Neural cell (in vitro differentiated cells): ENCODE measurements at regions not wholly inside any gene's neighbourhood (a gene's known extent, or its start where the extent isn't known, plus 50 kb on each side); places are given as distances from the start of the nearest gene placed in this dataset.
"Not testable (repeated sequence)": the region's sequence is repeated elsewhere in the genome, so short reads cannot be mapped to it uniquely, and the experiment has no call there.

Source experiments
- H2AFZ ChIP-seq: fragments of 200-600, 300-800 bp; sonication (generic), shearing (Covaris generic); 2 replicates; pipeline ENCODE4 v1.6.0; 2014; ENCODE audit warnings: low read depth, mild to moderate bottlenecking, antibody characterized with exemption, low read length, moderate library complexity
- H3F3A ChIP-seq: fragments of 200-600 bp; shearing (Covaris generic); 2 replicates; pipeline ENCODE4 v1.6.1; 2016; ENCODE audit warnings: mild to moderate bottlenecking, moderate library complexity, mixed read lengths, antibody characterized with exemption, low read length; ENCODE audit not compliant: insufficient read depth, poor library complexity, severe bottlenecking
- H3K27ac ChIP-seq: fragments of 200-600, 300-800 bp; sonication (generic), shearing (Covaris generic); 2 replicates; pipeline ENCODE4 v1.5.1; 2014; ENCODE audit warnings: mild to moderate bottlenecking, low read length, moderate library complexity
- H3K27me3 ChIP-seq: fragments of 300-800, 200-600 bp; sonication (generic), shearing (Covaris generic); 2 replicates; pipeline ENCODE4 v1.6.0; 2014; ENCODE audit warnings: mild to moderate bottlenecking, low read depth, low read length, moderate library complexity; ENCODE audit not compliant: insufficient read depth
- H3K36me3 ChIP-seq: fragments of 300-800, 200-600 bp; sonication (generic), shearing (Covaris generic); 2 replicates; pipeline ENCODE4 v1.5.1; 2014; ENCODE audit warnings: mild to moderate bottlenecking, antibody characterized with exemption, low read length, moderate library complexity; ENCODE audit not compliant: insufficient read depth
- H3K4me2 ChIP-seq: fragments of 300-800, 200-600 bp; sonication (generic), shearing (Covaris generic); 2 replicates; pipeline ENCODE4 v1.6.0; 2014; ENCODE audit warnings: mild to moderate bottlenecking, low read length
- H3K4me3 ChIP-seq: fragments of 300-800, 200-600 bp; sonication (generic), shearing (Covaris generic); 2 replicates; pipeline ENCODE4 v1.5.1; 2014; ENCODE audit warnings: mild to moderate bottlenecking, low read length, moderate library complexity
- H3K79me2 ChIP-seq: fragments of 200-600 bp; shearing (Covaris generic); replicated peaks from 2 replicates; pipeline ENCODE4 v1.6.0; 2014; ENCODE audit warnings: mild to moderate bottlenecking, low read length, moderate library complexity; ENCODE audit not compliant: insufficient read depth
- H3K9ac ChIP-seq: fragments of 300-800, 200-600 bp; sonication (generic), shearing (Covaris generic); 2 replicates; pipeline ENCODE4 v1.6.1; 2016; ENCODE audit warnings: mild to moderate bottlenecking, low read length, mixed read lengths
- H3K9me2 ChIP-seq: fragments of 200-600 bp; shearing (Covaris generic); 2 replicates; pipeline ENCODE4 v1.6.1; 2016; ENCODE audit warnings: mild to moderate bottlenecking, low read length, mixed read lengths; ENCODE audit not compliant: insufficient read depth
- H3K9me3 ChIP-seq: fragments of 200-600, 300-800 bp; sonication (generic), shearing (Covaris generic); 2 replicates; pipeline ENCODE4 v1.6.1; 2016; ENCODE audit warnings: mild to moderate bottlenecking, mixed run types, low read length, moderate library complexity, mixed read lengths
- H4K20me1 ChIP-seq: fragments of 200-600 bp; shearing (Covaris generic); 2 replicates; pipeline ENCODE4 v1.6.1; 2016; ENCODE audit warnings: mild to moderate bottlenecking, mixed run types; ENCODE audit not compliant: insufficient read depth
- EP300 ChIP-seq: fragments of 450-650 bp; conservative IDR thresholded peaks from 2 replicates; pipeline ENCODE4 v1.6.1; 2014; ENCODE audit warnings: antibody characterized with exemption, mild to moderate bottlenecking, moderate library complexity; ENCODE audit not compliant: poor library complexity, severe bottlenecking
- EZH2 ChIP-seq: fragments of 200-600, 300-800 bp; shearing (Covaris generic), sonication (generic); IDR thresholded peaks from 2 replicates; pipeline ENCODE4 v1.6.1; 2014; ENCODE audit warnings: antibody characterized with exemption, low read length, borderline replicate concordance, mild to moderate bottlenecking; ENCODE audit not compliant: insufficient read depth, poor library complexity, severe bottlenecking
- MXI1 ChIP-seq: fragments of 450-650 bp; conservative IDR thresholded peaks from 2 replicates; pipeline ENCODE4 v1.6.1; 2014; ENCODE audit warnings: antibody characterized with exemption, mild to moderate bottlenecking; ENCODE audit not compliant: poor library complexity, severe bottlenecking
- POLR2AphosphoS5 ChIP-seq: IDR thresholded peaks from 2 replicates; pipeline ENCODE4 v1.6.1; 2012
- RAD21 ChIP-seq: fragments of 450-650 bp; conservative IDR thresholded peaks from 2 replicates; pipeline ENCODE4 v1.6.1; 2014; ENCODE audit warnings: antibody characterized with exemption, mild to moderate bottlenecking, moderate library complexity
- SMC3 ChIP-seq: fragments of 450-650 bp; conservative IDR thresholded peaks from 2 replicates; pipeline ENCODE4 v1.6.1; 2014; ENCODE audit warnings: antibody characterized with exemption, mild to moderate bottlenecking, moderate library complexity; ENCODE audit not compliant: poor library complexity
- TAF1 ChIP-seq: IDR thresholded peaks from 2 replicates; pipeline ENCODE4 v1.6.1; 2012; ENCODE audit warnings: low read depth
- TF ChIP-seq, protein P1 (sequence below): IDR thresholded peaks from 2 replicates; pipeline ENCODE4 v1.6.1; 2012; ENCODE audit warnings: borderline replicate concordance
- TF ChIP-seq, protein P2 (sequence below): fragments of 450-650 bp; IDR thresholded peaks from 2 replicates; pipeline ENCODE4 v1.5.1; 2014; ENCODE audit warnings: antibody characterized with exemption, mild to moderate bottlenecking, moderate library complexity; ENCODE audit not compliant: poor library complexity, severe bottlenecking

DNA sequence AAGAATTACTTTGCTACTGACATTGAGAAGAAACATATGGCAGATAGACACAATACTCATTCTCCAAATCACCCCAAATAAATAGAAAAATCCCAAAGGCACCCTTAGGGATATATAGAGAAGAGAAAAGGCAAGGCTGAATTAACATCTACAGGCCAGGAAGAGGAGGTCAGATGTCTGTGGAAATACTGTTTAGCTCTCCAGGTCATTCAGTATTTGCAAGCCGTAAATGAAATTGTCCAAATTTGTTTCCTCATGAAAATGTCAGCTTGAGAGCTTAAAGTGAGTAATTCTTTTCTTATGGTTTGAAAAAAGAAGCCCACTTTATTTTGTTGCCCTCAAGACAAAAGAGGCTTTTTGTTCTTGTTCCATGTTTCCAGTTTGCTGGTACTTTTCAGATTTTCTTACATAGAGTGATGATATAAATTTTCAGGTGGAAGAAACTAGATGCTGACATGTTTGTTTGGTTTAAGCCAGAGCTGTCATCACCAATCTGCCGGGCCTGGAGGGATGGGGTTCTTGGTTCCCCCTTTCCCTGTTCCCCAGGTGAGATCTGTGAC is 189.0 kb downstream of the MAP2K4 start:
- Histone ChIP-seq H3F3A (no peaks in the 10 kb centered on the region), H3K36me3 (no peaks in the 10 kb centered on the region), H3K79me2 (no peaks in the 10 kb centered on the region), H3K4me2 (no peak overlapping the region), H2AFZ (no peak overlapping the region), H3K27ac (no peak overlapping the region), H3K9me2 (no peaks in the 10 kb centered on the region), H3K4me3 (no peak overlapping the region), H3K9me3 (no peaks in the 10 kb centered on the region), H3K9ac (no peak overlapping the region), H4K20me1 (no peaks in the 10 kb centered on the region), H3K27me3 (no peaks in the 10 kb centered on the region)
- no peak for TF ChIP-seq RAD21
- no peak for TF ChIP-seq POLR2AphosphoS5
- TF ChIP-seq MXI1 = no peak
- no peak for TF ChIP-seq SMC3
- TF ChIP-seq EP300 = no peak
- TF ChIP-seq, protein P1, sequence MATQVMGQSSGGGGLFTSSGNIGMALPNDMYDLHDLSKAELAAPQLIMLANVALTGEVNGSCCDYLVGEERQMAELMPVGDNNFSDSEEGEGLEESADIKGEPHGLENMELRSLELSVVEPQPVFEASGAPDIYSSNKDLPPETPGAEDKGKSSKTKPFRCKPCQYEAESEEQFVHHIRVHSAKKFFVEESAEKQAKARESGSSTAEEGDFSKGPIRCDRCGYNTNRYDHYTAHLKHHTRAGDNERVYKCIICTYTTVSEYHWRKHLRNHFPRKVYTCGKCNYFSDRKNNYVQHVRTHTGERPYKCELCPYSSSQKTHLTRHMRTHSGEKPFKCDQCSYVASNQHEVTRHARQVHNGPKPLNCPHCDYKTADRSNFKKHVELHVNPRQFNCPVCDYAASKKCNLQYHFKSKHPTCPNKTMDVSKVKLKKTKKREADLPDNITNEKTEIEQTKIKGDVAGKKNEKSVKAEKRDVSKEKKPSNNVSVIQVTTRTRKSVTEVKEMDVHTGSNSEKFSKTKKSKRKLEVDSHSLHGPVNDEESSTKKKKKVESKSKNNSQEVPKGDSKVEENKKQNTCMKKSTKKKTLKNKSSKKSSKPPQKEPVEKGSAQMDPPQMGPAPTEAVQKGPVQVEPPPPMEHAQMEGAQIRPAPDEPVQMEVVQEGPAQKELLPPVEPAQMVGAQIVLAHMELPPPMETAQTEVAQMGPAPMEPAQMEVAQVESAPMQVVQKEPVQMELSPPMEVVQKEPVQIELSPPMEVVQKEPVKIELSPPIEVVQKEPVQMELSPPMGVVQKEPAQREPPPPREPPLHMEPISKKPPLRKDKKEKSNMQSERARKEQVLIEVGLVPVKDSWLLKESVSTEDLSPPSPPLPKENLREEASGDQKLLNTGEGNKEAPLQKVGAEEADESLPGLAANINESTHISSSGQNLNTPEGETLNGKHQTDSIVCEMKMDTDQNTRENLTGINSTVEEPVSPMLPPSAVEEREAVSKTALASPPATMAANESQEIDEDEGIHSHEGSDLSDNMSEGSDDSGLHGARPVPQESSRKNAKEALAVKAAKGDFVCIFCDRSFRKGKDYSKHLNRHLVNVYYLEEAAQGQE = no peak
- no peak for TF ChIP-seq EZH2
- no peak for TF ChIP-seq TAF1
- TF ChIP-seq, protein P2, sequence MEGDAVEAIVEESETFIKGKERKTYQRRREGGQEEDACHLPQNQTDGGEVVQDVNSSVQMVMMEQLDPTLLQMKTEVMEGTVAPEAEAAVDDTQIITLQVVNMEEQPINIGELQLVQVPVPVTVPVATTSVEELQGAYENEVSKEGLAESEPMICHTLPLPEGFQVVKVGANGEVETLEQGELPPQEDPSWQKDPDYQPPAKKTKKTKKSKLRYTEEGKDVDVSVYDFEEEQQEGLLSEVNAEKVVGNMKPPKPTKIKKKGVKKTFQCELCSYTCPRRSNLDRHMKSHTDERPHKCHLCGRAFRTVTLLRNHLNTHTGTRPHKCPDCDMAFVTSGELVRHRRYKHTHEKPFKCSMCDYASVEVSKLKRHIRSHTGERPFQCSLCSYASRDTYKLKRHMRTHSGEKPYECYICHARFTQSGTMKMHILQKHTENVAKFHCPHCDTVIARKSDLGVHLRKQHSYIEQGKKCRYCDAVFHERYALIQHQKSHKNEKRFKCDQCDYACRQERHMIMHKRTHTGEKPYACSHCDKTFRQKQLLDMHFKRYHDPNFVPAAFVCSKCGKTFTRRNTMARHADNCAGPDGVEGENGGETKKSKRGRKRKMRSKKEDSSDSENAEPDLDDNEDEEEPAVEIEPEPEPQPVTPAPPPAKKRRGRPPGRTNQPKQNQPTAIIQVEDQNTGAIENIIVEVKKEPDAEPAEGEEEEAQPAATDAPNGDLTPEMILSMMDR = no peak

DNA sequence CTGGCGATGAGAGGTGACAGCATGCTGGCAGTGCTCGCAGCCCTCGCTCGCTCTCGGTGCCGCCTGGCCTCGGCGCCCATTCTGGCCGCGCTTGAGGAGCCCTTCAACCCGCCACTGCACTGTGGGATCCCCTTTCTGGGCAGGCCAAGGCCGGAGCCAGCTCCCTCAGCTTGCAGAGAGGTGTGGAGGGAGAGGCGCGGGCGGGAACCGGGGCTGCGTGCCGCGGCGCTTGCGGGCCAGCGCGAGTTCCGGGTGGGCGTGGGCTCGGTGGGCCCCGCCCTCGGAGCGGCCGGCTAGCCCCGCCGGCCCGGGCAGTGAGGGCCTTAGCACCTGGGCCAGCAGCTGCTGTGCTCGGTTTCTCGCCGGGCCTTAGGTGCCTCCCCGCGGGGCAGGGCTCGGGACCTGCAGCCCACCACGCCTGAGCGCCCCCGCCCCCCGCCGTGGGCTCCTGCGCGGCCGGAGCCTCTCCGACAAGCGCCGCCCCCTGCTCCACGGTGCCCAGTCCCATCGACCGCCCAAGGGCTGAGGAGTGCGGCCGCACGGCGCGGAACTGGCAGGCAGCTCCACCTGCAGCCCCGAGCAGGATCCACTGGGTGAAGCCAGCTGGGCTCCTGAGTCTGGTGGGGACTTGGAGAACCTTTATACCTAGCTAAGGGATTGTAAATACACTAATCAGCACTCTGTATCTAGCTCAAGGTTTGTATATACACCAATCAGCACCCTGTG is 200.2 kb downstream of the MAP2K4 start:
- H3K79me2 ChIP-seq, H3K27me3 ChIP-seq, H3K9me3 ChIP-seq, H3K27ac ChIP-seq, H3K36me3 ChIP-seq, H3K4me2 ChIP-seq, H3K4me3 ChIP-seq, H3K9me2 ChIP-seq, H2AFZ ChIP-seq, H3K9ac ChIP-seq, H3F3A ChIP-seq, H4K20me1 ChIP-seq: not testable (repeated sequence)
